MM.1S (cell line): ENCODE measurements at regions not wholly inside any gene's neighbourhood (a gene's known extent, or its start where the extent isn't known, plus 50 kb on each side); places are given as distances from the start of the nearest gene placed in this dataset.

Experiments used
- DNase-seq: peaks from one replicate; pipeline ENCODE4 v3.0.0-alpha.2; 2015
- H2AFZ ChIP-seq: fragments of 300-600 bp; sonication (generic); 2 replicates; pipeline ENCODE4 v1.6.0; 2016; ENCODE audit warnings: antibody characterized with exemption, low read length
- H3F3A ChIP-seq: fragments of 300-600 bp; sonication (generic); 2 replicates; pipeline ENCODE4 v1.6.1; 2016; ENCODE audit warnings: mild to moderate bottlenecking, antibody characterized with exemption, low read length, moderate library complexity, mixed read lengths; ENCODE audit not compliant: insufficient read depth
- H3K27ac ChIP-seq: fragments of 300-600 bp; sonication (generic); 2 replicates; pipeline ENCODE4 v1.5.1; 2016; ENCODE audit warnings: mild to moderate bottlenecking, low read length
- H3K27me3 ChIP-seq: fragments of 300-600 bp; sonication (generic); replicated peaks from 2 replicates; pipeline ENCODE4 v1.6.0; 2016; ENCODE audit warnings: low read length; ENCODE audit not compliant: insufficient read depth
- H3K36me3 ChIP-seq: fragments of 300-600 bp; sonication (generic); replicated peaks from 2 replicates; pipeline ENCODE4 v1.6.1; 2016; ENCODE audit warnings: mild to moderate bottlenecking, low read length, mixed read lengths; ENCODE audit not compliant: insufficient read depth
- H3K4me1 ChIP-seq: fragments of 300-600 bp; sonication (generic); 2 replicates; pipeline ENCODE4 v1.6.1; 2016; ENCODE audit warnings: low read length, mixed read lengths
- H3K4me2 ChIP-seq: fragments of 300-600 bp; sonication (generic); 2 replicates; pipeline ENCODE4 v1.6.0; 2016; ENCODE audit warnings: low read depth, low read length
- H3K4me3 ChIP-seq: fragments of 300-600 bp; sonication (generic); 2 replicates; pipeline ENCODE4 v1.5.1; 2016; ENCODE audit warnings: low read length, mixed read lengths
- H3K79me2 ChIP-seq: fragments of 300-600 bp; sonication (generic); 2 replicates; pipeline ENCODE4 v1.6.1; 2016; ENCODE audit warnings: mixed run types, low read length, mixed read lengths
- H3K9ac ChIP-seq: fragments of 300-600 bp; sonication (generic); 2 replicates; pipeline ENCODE4 v1.6.1; 2016; ENCODE audit warnings: low read length, mixed read lengths
- H3K9me2 ChIP-seq: fragments of 300-600 bp; sonication (generic); replicated peaks from 2 replicates; pipeline ENCODE4 v1.6.1; 2016; ENCODE audit warnings: mild to moderate bottlenecking, low read length, mixed read lengths; ENCODE audit not compliant: insufficient read depth
- H3K9me3 ChIP-seq: fragments of 300-600 bp; sonication (generic); replicated peaks from 2 replicates; pipeline ENCODE4 v1.6.1; 2016; ENCODE audit warnings: mild to moderate bottlenecking, low read length, mixed read lengths; ENCODE audit not compliant: insufficient read depth
- H4K20me1 ChIP-seq: fragments of 300-600 bp; sonication (generic); 2 replicates; pipeline ENCODE4 v1.6.1; 2016; ENCODE audit warnings: mild to moderate bottlenecking, low read length, moderate library complexity, mixed read lengths; ENCODE audit not compliant: insufficient read depth
- CTCF ChIP-seq: fragments of 300-600 bp; sonication (generic); IDR thresholded peaks from 2 replicates; pipeline ENCODE4 v1.5.1; 2016; ENCODE audit warnings: antibody characterized with exemption, low read length, mixed read lengths
- EZH2 ChIP-seq: fragments of 300-600 bp; sonication (generic); optimal IDR thresholded peaks from 2 replicates; pipeline ENCODE3; 2017; ENCODE audit warnings: low read depth, mild to moderate bottlenecking, antibody characterized with exemption, low read length, mixed read lengths
- EZH2phosphoT487 ChIP-seq: fragments of 300-600 bp; sonication (generic); IDR thresholded peaks from 2 replicates; pipeline ENCODE4 v1.6.1; 2018; ENCODE audit warnings: antibody characterized with exemption, low read length

GRCh38 chr10:124207391-124207790, 114.0 kb upstream of the CHST15 start:
- no peak overlapping the region for H3K4me3 ChIP-seq
- no peaks in the 10 kb centered on the region for H3K27me3 ChIP-seq
- no peaks in the 10 kb centered on the region for H3K79me2 ChIP-seq
- H3F3A ChIP-seq, result no peaks in the 10 kb centered on the region
- no peak overlapping the region for H3K9ac ChIP-seq
- no peak overlapping the region for H2AFZ ChIP-seq
- no peak for TF ChIP-seq EZH2phosphoT487
- no peak for TF ChIP-seq EZH2
- TF ChIP-seq CTCF, result no peak
- DNase-seq, result no peak
- no peaks in the 10 kb centered on the region for H3K36me3 ChIP-seq
- no peaks in the 10 kb centered on the region for H3K9me3 ChIP-seq
- H3K27ac ChIP-seq, result no peak overlapping the region
- H3K9me2 ChIP-seq, result no peaks in the 10 kb centered on the region
- no peaks in the 10 kb centered on the region for H4K20me1 ChIP-seq
- H3K4me1 ChIP-seq, result no peaks in the 10 kb centered on the region
- H3K4me2 ChIP-seq, result no peak overlapping the region

DNA sequence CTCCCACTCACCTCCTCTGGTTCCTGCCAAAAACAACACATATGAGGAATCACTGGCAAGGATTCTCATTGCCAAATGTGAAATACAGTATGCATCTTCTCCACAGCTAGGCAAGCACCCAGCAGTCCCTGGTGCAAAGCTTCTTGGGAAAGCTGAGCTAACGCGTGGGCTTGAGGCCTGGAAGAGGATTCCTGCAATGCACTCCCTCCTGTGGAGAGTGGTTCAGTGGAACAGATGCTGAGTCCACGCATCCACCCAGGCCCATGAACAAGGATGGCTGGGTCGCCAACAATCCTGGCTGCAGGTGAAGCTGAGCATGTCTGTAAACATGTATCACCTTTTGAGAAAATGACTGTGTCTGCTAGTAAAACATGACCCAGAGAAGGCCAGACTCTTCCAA, 113.2 kb upstream of the CHST15 start:
- no peak for DNase-seq
- H4K20me1 ChIP-seq, result no peaks in the 10 kb centered on the region
- H3K27ac ChIP-seq, result no peak overlapping the region
- no peaks in the 10 kb centered on the region for H3F3A ChIP-seq
- H3K27me3 ChIP-seq, result no peaks in the 10 kb centered on the region
- H3K9ac ChIP-seq, result no peak overlapping the region
- H3K4me1 ChIP-seq, result no peaks in the 10 kb centered on the region
- no peak overlapping the region for H3K4me2 ChIP-seq
- no peak for TF ChIP-seq CTCF
- TF ChIP-seq EZH2, result no peak
- TF ChIP-seq EZH2phosphoT487, result no peak
- no peaks in the 10 kb centered on the region for H3K9me3 ChIP-seq
- no peaks in the 10 kb centered on the region for H3K36me3 ChIP-seq
- H3K9me2 ChIP-seq, result no peaks in the 10 kb centered on the region
- no peak overlapping the region for H3K4me3 ChIP-seq
- H2AFZ ChIP-seq, result no peak overlapping the region
- H3K79me2 ChIP-seq, result no peaks in the 10 kb centered on the region

DNA sequence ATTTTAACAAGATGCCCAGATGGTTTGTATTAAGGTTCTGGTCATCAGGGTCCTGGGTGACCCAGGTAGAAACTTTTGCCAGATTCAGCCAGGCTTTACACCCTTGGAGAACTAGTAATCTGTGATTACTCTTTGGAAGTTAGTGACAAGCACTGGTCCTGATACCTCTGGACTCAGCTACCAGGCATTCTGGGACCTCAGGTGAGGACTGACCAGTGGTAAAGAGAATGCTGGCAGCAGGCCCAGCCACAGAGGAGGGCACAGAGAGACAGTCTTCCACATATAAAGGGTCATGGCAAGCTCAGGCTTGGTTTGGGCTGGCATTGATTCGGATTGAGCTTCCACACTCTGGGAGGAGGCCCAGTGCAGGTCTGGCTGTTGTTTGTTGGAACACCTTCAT, 112.0 kb upstream of the CHST15 start:
- Histone ChIP-seq H3K27ac (no peak overlapping the region), H3F3A (no peaks in the 10 kb centered on the region), H3K79me2 (no peaks in the 10 kb centered on the region), H2AFZ (no peak overlapping the region), H4K20me1 (no peaks in the 10 kb centered on the region), H3K36me3 (no peaks in the 10 kb centered on the region), H3K27me3 (no peaks in the 10 kb centered on the region), H3K9ac (no peak overlapping the region), H3K9me3 (no peaks in the 10 kb centered on the region), H3K4me2 (no peak overlapping the region), H3K9me2 (no peaks in the 10 kb centered on the region), H3K4me3 (no peak overlapping the region), H3K4me1 (no peaks in the 10 kb centered on the region)
- DNase-seq, result no peak
- TF ChIP-seq EZH2phosphoT487 (no peak), CTCF (no peak), EZH2 (no peak)
